ENCODE measurements at regions not wholly inside any gene's neighbourhood (a gene's known extent, or its start where the extent isn't known, plus 50 kb on each side); places are given as distances from the start of the nearest gene placed in this dataset.

GRCh38 chr13:82221621-82222020 is 1660.7 kb downstream of the SLITRK1 start:
- H3K79me1 ChIP-seq (ENCODE audit: low read depth in 1 of 2, low read length in 2 of 2) = no peaks in the 10 kb centered on the region
- DNase-seq (no peak), ATAC-seq (ENCODE audit: low read depth) (no peak)
- H3K18ac ChIP-seq (ENCODE audit: low read depth, low read length) = no peak overlapping the region
- H2BK120ac ChIP-seq (ENCODE audit: low read depth, low read length) = no peak overlapping the region
- H4K20me1 ChIP-seq (ENCODE audit: insufficient read depth, low read length) = no peaks in the 10 kb centered on the region
- no peak overlapping the region for H3K4me2 ChIP-seq (ENCODE audit: low read depth, low read length)
- H2AK5ac ChIP-seq (ENCODE audit: low read depth, low read length) = no peak overlapping the region
- no peak overlapping the region for H4K5ac ChIP-seq (ENCODE audit: low read depth, low read length)
- H2AFZ ChIP-seq (replicated peaks; ENCODE audit: low read length, poor library complexity) = no peak overlapping the region
- H3K4me1 ChIP-seq (ENCODE audit: control insufficient read depth, insufficient read depth, low read length) = no peaks in the 10 kb centered on the region
- no peak overlapping the region for H3K14ac ChIP-seq (replicated peaks; ENCODE audit: low read depth, low read length)
- H3K4ac ChIP-seq (ENCODE audit: low read depth, low read length) = no peak overlapping the region
- dilution Hi-C loops (cut with HindIII; ENCODE audit: low sequenced_read_pairs, unreplicated experiment) (no loop called here), intact Hi-C loops (cut with micrococcal nuclease) (no loop called here), in situ Hi-C loops (cut with MboI; ENCODE audit: low sequenced_read_pairs) (no loop called here)
- no peaks in the 10 kb centered on the region for H3K27me3 ChIP-seq (ENCODE audit: control insufficient read depth, insufficient read depth, low read length)
- no CpG with 5 or more reads among the region's 4 CpGs for WGBS, 2 experiments (ENCODE audit: extremely low coverage in 2 of 2, insufficient read length in 1 of 2)
- no peak overlapping the region for H4K8ac ChIP-seq (ENCODE audit: low read depth in 2 of 2, low read length in 2 of 2)
- BruUV-seq (replicated peaks) = no TSS peak
- TF ChIP-seq, protein P1, sequence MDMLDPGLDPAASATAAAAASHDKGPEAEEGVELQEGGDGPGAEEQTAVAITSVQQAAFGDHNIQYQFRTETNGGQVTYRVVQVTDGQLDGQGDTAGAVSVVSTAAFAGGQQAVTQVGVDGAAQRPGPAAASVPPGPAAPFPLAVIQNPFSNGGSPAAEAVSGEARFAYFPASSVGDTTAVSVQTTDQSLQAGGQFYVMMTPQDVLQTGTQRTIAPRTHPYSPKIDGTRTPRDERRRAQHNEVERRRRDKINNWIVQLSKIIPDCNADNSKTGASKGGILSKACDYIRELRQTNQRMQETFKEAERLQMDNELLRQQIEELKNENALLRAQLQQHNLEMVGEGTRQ (IDR thresholded peaks at IDR 0.05; ENCODE audit: low read depth, low read length) = no peak
- no peak for TF ChIP-seq SMC3 (IDR thresholded peaks at IDR 0.05; ENCODE audit: low read depth, low read length)
- no peak for TF ChIP-seq MXI1 (IDR thresholded peaks at IDR 0.05; ENCODE audit: borderline replicate concordance, low read depth, low read length)
- TF ChIP-seq CEBPB (IDR thresholded peaks at IDR 0.05; ENCODE audit: low read depth, low read length) = no peak
- TF ChIP-seq CTCF (conservative IDR thresholded peaks at IDR 0.05; ENCODE audit: low read depth, low read length) = no peak
- TF ChIP-seq MAFK (IDR thresholded peaks at IDR 0.05; ENCODE audit: low read depth, low read length) = no peak
- no peak for TF ChIP-seq POLR2A (IDR thresholded peaks at IDR 0.05; ENCODE audit: low read depth, low read length)
- no peak for TF ChIP-seq RAD21 (IDR thresholded peaks at IDR 0.05; ENCODE audit: low read length)
- H3K9me1 ChIP-seq (ENCODE audit: insufficient read depth, low read length) = no peaks in the 10 kb centered on the region
- no peak overlapping the region for H4K91ac ChIP-seq (ENCODE audit: insufficient read depth, low read depth, low read length)
- POLR2A ChIA-PET (ENCODE audit: unreplicated experiment) = no interaction called here
- H3K4me3 ChIP-seq (ENCODE audit: insufficient read depth, low read depth, low read length) = no peak overlapping the region
- H3K9me3 ChIP-seq (ENCODE audit: control insufficient read depth, insufficient read depth, low read length) = peaks cover 1% of the 10 kb centered on the region; the same call in 1 of the 2 replicates
- no peak overlapping the region for H3K9ac ChIP-seq (ENCODE audit: low read depth, low read length)
- H2BK15ac ChIP-seq (ENCODE audit: low read depth, low read length) = no peak overlapping the region
- no peak overlapping the region for H3K27ac ChIP-seq (ENCODE audit: insufficient read depth, low read length)
- no peak overlapping the region for H2BK5ac ChIP-seq (ENCODE audit: low read depth, low read length, poor library complexity, severe bottlenecking)
- H2BK20ac ChIP-seq (ENCODE audit: low read depth, low read length) = no peak overlapping the region
- no peaks in the 10 kb centered on the region for H3K36me3 ChIP-seq (ENCODE audit: control insufficient read depth, insufficient read depth, low read length)
- no peak overlapping the region for H3K23ac ChIP-seq (ENCODE audit: low read depth, low read length)
- no peak overlapping the region for H2AK9ac ChIP-seq (replicated peaks; ENCODE audit: low read depth, low read length, poor library complexity)
- no peak overlapping the region for H3K56ac ChIP-seq (ENCODE audit: extremely low read depth, insufficient read depth, low read length)
- CTCF ChIA-PET = no interaction called here

All from IMR-90 (cell line).